ENCODE measurements at regions not wholly inside any gene's neighbourhood (a gene's known extent, or its start where the extent isn't known, plus 50 kb on each side); places are given as distances from the start of the nearest gene placed in this dataset.

DNA sequence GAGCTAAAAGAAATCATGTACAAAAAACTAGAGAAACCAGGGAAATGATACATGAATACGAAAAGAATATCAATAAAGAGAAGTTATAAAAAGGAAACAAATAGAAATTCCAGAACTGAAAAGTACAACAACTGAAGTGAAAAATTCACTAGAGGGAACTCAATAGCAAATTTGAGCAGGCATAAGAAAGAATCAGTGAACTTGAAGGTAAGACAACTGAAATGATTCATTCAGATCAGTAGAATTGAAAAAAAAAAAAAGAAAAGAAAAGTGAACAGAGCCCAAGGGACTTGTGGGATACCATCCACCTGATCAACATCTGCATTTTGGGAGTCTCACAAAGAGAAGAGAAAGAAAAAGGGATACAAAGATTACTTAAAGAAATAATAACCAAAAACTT lies 78.3 kb downstream of the HHEX start:
- Histone ChIP-seq H3K9me3 (ENCODE audit: control insufficient read depth in 1 of 2, insufficient read depth in 1 of 2, low read length in 2 of 2) (peaks cover 0 to 3% of the 10 kb centered on the region in 2 experiments), H3K4me3 (ENCODE audit: low read length) (no peak overlapping the region), H3K27me3 (ENCODE audit: control insufficient read depth in 1 of 2, insufficient read depth in 2 of 2, low read length in 2 of 2) (peaks cover 3 to 6% of the 10 kb centered on the region in 2 experiments), H3K27ac (ENCODE audit: low read depth in 1 of 2, low read length in 2 of 2) (no peak overlapping the region), H3K36me3 (ENCODE audit: insufficient read depth, low read length) (no peaks in the 10 kb centered on the region), H3K4me1 (ENCODE audit: insufficient read depth, low read length) (no peaks in the 10 kb centered on the region)
- intact Hi-C loops (cut with DNase I, micrococcal nuclease), result no loop called here
- Mint-ChIP-seq H3K27ac (no peak overlapping the region), H3K4me3 (no peak overlapping the region), H3K4me1 (ENCODE audit: low read depth) (no peaks in the 10 kb centered on the region), H3K9me3 (peaks cover 16% of the 10 kb centered on the region), H3K27me3 (peaks cover 53% of the 10 kb centered on the region), H3K36me3 (ENCODE audit: low read depth) (no peaks in the 10 kb centered on the region)
- ATAC-seq (ENCODE audit: poor library complexity) (no peak), DNase-seq (no peak)
- ChIA-PET POLR2A (no interaction called here), CTCF (no interaction called here)
- TF ChIP-seq, protein P1, sequence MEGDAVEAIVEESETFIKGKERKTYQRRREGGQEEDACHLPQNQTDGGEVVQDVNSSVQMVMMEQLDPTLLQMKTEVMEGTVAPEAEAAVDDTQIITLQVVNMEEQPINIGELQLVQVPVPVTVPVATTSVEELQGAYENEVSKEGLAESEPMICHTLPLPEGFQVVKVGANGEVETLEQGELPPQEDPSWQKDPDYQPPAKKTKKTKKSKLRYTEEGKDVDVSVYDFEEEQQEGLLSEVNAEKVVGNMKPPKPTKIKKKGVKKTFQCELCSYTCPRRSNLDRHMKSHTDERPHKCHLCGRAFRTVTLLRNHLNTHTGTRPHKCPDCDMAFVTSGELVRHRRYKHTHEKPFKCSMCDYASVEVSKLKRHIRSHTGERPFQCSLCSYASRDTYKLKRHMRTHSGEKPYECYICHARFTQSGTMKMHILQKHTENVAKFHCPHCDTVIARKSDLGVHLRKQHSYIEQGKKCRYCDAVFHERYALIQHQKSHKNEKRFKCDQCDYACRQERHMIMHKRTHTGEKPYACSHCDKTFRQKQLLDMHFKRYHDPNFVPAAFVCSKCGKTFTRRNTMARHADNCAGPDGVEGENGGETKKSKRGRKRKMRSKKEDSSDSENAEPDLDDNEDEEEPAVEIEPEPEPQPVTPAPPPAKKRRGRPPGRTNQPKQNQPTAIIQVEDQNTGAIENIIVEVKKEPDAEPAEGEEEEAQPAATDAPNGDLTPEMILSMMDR (IDR thresholded peaks at IDR 0.05), result no peak

- POLR2A ChIA-PET, result no interaction called here
- intact Hi-C loops (cut with DNase I, micrococcal nuclease), result no loop called here
- ATAC-seq (ENCODE audit: poor library complexity) (no peak), DNase-seq (no peak)
- Histone ChIP-seq H3K9me3 (ENCODE audit: control insufficient read depth in 1 of 2, insufficient read depth in 1 of 2, low read length in 2 of 2) (no peaks in the 10 kb centered on the region), H3K4me3 (ENCODE audit: low read length) (no peak overlapping the region), H3K27ac (ENCODE audit: low read depth in 1 of 2, low read length in 2 of 2) (no peak overlapping the region), H3K27me3 (ENCODE audit: control insufficient read depth in 1 of 2, insufficient read depth in 2 of 2, low read length in 2 of 2) (peaks cover 0 to 3% of the 10 kb centered on the region in 2 experiments), H3K4me1 (ENCODE audit: insufficient read depth, low read length) (no peaks in the 10 kb centered on the region), H3K36me3 (ENCODE audit: insufficient read depth, low read length) (no peaks in the 10 kb centered on the region)
- H3K4me3 Mint-ChIP-seq, result no peak overlapping the region
- CTCF ChIA-PET, result no interaction called here
- H3K27me3 Mint-ChIP-seq, result peaks cover 52% of the 10 kb centered on the region
- TF ChIP-seq, protein P1 (IDR thresholded peaks at IDR 0.05), result no peak
- H3K36me3 Mint-ChIP-seq (ENCODE audit: low read depth), result no peaks in the 10 kb centered on the region
- no peak overlapping the region for H3K27ac Mint-ChIP-seq
- H3K4me1 Mint-ChIP-seq (ENCODE audit: low read depth), result no peaks in the 10 kb centered on the region
- peaks cover 4% of the 10 kb centered on the region for H3K9me3 Mint-ChIP-seq
These were observed 74.5 kb upstream of the EXOC6 start for GRCh38 chr10:92773776-92774175.

DNA sequence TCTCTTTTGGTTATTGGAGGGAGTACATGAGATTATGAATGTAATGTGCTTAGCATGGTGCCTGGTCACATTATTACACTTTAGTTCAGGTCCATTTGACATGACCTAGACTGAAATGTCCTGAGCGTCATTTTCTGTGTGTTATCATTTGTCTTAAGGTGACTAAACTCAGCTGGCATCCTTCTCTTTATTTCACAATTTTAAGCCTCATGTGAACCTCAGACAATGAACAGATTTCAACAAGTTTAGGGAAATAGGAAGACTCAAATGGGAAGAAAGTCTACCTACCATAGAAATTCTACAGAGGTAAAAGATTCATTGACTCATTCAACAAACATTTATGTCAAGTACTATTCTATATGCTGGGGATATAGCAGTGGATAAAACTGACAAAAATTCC lies 70.2 kb upstream of the EXOC6 start:
- Histone ChIP-seq H3K36me3 (ENCODE audit: insufficient read depth, low read length) (no peaks in the 10 kb centered on the region), H3K4me1 (ENCODE audit: insufficient read depth, low read length) (no peaks in the 10 kb centered on the region), H3K27me3 (ENCODE audit: control insufficient read depth in 1 of 2, insufficient read depth in 2 of 2, low read length in 2 of 2) (no peaks in the 10 kb centered on the region), H3K27ac (ENCODE audit: low read depth in 1 of 2, low read length in 2 of 2) (no peak overlapping the region), H3K9me3 (ENCODE audit: control insufficient read depth in 1 of 2, insufficient read depth in 1 of 2, low read length in 2 of 2) (no peaks in the 10 kb centered on the region), H3K4me3 (ENCODE audit: low read length) (no peak overlapping the region)
- no peaks in the 10 kb centered on the region for H3K9me3 Mint-ChIP-seq
- no peaks in the 10 kb centered on the region for H3K36me3 Mint-ChIP-seq (ENCODE audit: low read depth)
- DNase-seq, result no peak
- no peak overlapping the region for H3K4me3 Mint-ChIP-seq
- peaks cover 41% of the 10 kb centered on the region for H3K27me3 Mint-ChIP-seq
- H3K4me1 Mint-ChIP-seq (ENCODE audit: low read depth), result no peaks in the 10 kb centered on the region
- TF ChIP-seq, protein P1 (IDR thresholded peaks at IDR 0.05), result no peak
- intact Hi-C loops (cut with DNase I, micrococcal nuclease), result no loop called here
- ChIA-PET POLR2A (no interaction called here), CTCF (no interaction called here)
- ATAC-seq (ENCODE audit: poor library complexity), result no peak
- no peak overlapping the region for H3K27ac Mint-ChIP-seq
